ENCODE measurements at regions not wholly inside any gene's neighbourhood (a gene's known extent, or its start where the extent isn't known, plus 50 kb on each side); places are given as distances from the start of the nearest gene placed in this dataset.

GRCh38 chr19:27779954-27780353, 1433.0 kb downstream of the UQCRFS1 start:
- TF ChIP-seq, protein P1, sequence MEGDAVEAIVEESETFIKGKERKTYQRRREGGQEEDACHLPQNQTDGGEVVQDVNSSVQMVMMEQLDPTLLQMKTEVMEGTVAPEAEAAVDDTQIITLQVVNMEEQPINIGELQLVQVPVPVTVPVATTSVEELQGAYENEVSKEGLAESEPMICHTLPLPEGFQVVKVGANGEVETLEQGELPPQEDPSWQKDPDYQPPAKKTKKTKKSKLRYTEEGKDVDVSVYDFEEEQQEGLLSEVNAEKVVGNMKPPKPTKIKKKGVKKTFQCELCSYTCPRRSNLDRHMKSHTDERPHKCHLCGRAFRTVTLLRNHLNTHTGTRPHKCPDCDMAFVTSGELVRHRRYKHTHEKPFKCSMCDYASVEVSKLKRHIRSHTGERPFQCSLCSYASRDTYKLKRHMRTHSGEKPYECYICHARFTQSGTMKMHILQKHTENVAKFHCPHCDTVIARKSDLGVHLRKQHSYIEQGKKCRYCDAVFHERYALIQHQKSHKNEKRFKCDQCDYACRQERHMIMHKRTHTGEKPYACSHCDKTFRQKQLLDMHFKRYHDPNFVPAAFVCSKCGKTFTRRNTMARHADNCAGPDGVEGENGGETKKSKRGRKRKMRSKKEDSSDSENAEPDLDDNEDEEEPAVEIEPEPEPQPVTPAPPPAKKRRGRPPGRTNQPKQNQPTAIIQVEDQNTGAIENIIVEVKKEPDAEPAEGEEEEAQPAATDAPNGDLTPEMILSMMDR (IDR thresholded peaks at IDR 0.05) = no peak
- TF ChIP-seq POLR2AphosphoS5 (IDR thresholded peaks at IDR 0.05) (no peak), POLR2A (IDR thresholded peaks at IDR 0.05) (no peak)
